Natural killer cell (primary cell): ENCODE measurements at regions not wholly inside any gene's neighbourhood (a gene's known extent, or its start where the extent isn't known, plus 50 kb on each side); places are given as distances from the start of the nearest gene placed in this dataset.

ENCODE experiments used
- ATAC-seq, 3 donors: fragments of 150-1000 bp in 2 of 3; fragments of 200-7000 bp in 1 of 3; cut with Tn5 transposase; 1 replicate in 1 of 3; 2 replicates in 2 of 3; pipeline ENCODE4 v1.10.0; 2021; ENCODE audit warnings: mild to moderate bottlenecking in 2 of 3, moderate library complexity in 2 of 3
- DNase-seq, 2 donors: peaks; one replicate each; pipeline versions ENCODE4 v3.0.0 to v3.0.0-alpha.2; 2013 to 2021; ENCODE audit warnings: mixed read lengths in 1 of 2
- H3K27ac ChIP-seq: one replicate; pipeline ENCODE4 v1.5.1; 2013; ENCODE audit warnings: mild to moderate bottlenecking, low read length
- H3K27me3 ChIP-seq: one replicate; pipeline ENCODE4 v1.6.1; 2013; ENCODE audit warnings: low read length; ENCODE audit not compliant: control insufficient read depth, insufficient read depth
- H3K36me3 ChIP-seq: one replicate; pipeline ENCODE4 v1.6.1; 2013; ENCODE audit warnings: low read length; ENCODE audit not compliant: control insufficient read depth, insufficient read depth
- H3K4me1 ChIP-seq: one replicate; pipeline ENCODE4 v1.6.1; 2013; ENCODE audit warnings: low read length; ENCODE audit not compliant: control insufficient read depth, insufficient read depth
- H3K4me3 ChIP-seq: one replicate; pipeline ENCODE4 v1.5.1; 2013; ENCODE audit warnings: low read length
- H3K9me3 ChIP-seq: one replicate; pipeline ENCODE4 v1.6.1; 2013; ENCODE audit warnings: low read length; ENCODE audit not compliant: control insufficient read depth, insufficient read depth
- H3K27ac Mint-ChIP-seq, 2 donors: one replicate each; pipeline ENCODE4 v1.8.0; 2022; ENCODE audit warnings: mild to moderate bottlenecking in 2 of 2, mixed read lengths in 2 of 2, moderate library complexity in 1 of 2
- H3K27me3 Mint-ChIP-seq, 2 donors: one replicate each; pipeline ENCODE4 v1.8.0; 2022; ENCODE audit warnings: low read depth in 2 of 2, mixed read lengths in 2 of 2
- H3K36me3 Mint-ChIP-seq: one replicate; pipeline ENCODE4 v1.8.0; 2022; ENCODE audit warnings: mixed read lengths
- H3K4me1 Mint-ChIP-seq, 2 donors: one replicate each; pipeline ENCODE4 v1.8.0; 2022; ENCODE audit warnings: mixed read lengths in 2 of 2
- H3K4me3 Mint-ChIP-seq: one replicate; pipeline ENCODE4 v1.8.0; 2022; ENCODE audit warnings: mild to moderate bottlenecking, moderate library complexity, mixed read lengths
- H3K9me3 Mint-ChIP-seq, 2 donors: one replicate each; pipeline ENCODE4 v1.8.0; 2022; ENCODE audit warnings: mixed read lengths in 2 of 2
- CTCF ChIP-seq: fragments of 200-600 bp; IDR thresholded peaks from one replicate; pipeline ENCODE4 v1.8.0; 2022; ENCODE audit warnings: antibody characterized with exemption
- WGBS: methylation state at CpG from one replicate; pipeline ENCODE4 v1.1.7; 2013; ENCODE audit warnings: missing lambda C conversion rate; ENCODE audit not compliant: insufficient coverage; 5-methylcytosine and 5-hydroxymethylcytosine counted together
- intact Hi-C: fragments of 100-400 bp; cut with micrococcal nuclease; formaldehyde crosslinking; loops from one replicate; pipeline ENCODE4 v1.14.2; 2022

- Histone ChIP-seq H3K27me3 (no peaks in the 10 kb centered on the region), H3K27ac (no peak overlapping the region), H3K9me3 (no peaks in the 10 kb centered on the region), H3K36me3 (no peaks in the 10 kb centered on the region), H3K4me3 (no peak overlapping the region), H3K4me1 (no peaks in the 10 kb centered on the region)
- Mint-ChIP-seq H3K4me1 (no peaks in the 10 kb centered on the region), H3K4me3 (no peak overlapping the region), H3K36me3 (no peaks in the 10 kb centered on the region), H3K27ac (no peak overlapping the region), H3K27me3 (peaks cover 0 to 2% of the 10 kb centered on the region in 2 donors), H3K9me3 (no peaks in the 10 kb centered on the region)
- intact Hi-C loops: no loop called here
- TF ChIP-seq CTCF: no peak
- DNase-seq (no peak), ATAC-seq (no peak)
- WGBS: 87% methylated on average over 9 of the region's 9 CpGs
These were observed 82.6 kb upstream of the ZNF618 start for GRCh38 chr9:113793558-113793957.

- no peaks in the 10 kb centered on the region for H3K4me1 Mint-ChIP-seq
- no peaks in the 10 kb centered on the region for H3K36me3 Mint-ChIP-seq
- peaks cover 0 to 2% of the 10 kb centered on the region in 2 donors for H3K27me3 Mint-ChIP-seq
- Histone ChIP-seq H3K4me3 (no peak overlapping the region), H3K27me3 (no peaks in the 10 kb centered on the region), H3K4me1 (no peaks in the 10 kb centered on the region), H3K27ac (no peak overlapping the region), H3K9me3 (no peaks in the 10 kb centered on the region), H3K36me3 (no peaks in the 10 kb centered on the region)
- no peak overlapping the region for H3K27ac Mint-ChIP-seq
- intact Hi-C loops: no loop called here
- no peak overlapping the region for H3K4me3 Mint-ChIP-seq
- ATAC-seq (no peak), DNase-seq (no peak)
- TF ChIP-seq CTCF: no peak
- 86% methylated on average over 5 of the region's 6 CpGs for WGBS
- H3K9me3 Mint-ChIP-seq: no peaks in the 10 kb centered on the region
These were observed 81.4 kb upstream of the ZNF618 start for GRCh38 chr9:113794721-113795120.

- ATAC-seq: no peak
- no peak for DNase-seq
- WGBS: no CpG with 5 or more reads among the region's 2 CpGs
- H3K27ac ChIP-seq: no peak overlapping the region
- H3K9me3 ChIP-seq: no peaks in the 10 kb centered on the region
- H3K27ac Mint-ChIP-seq: no peak overlapping the region
- H3K4me3 ChIP-seq: no peak overlapping the region
- no peaks in the 10 kb centered on the region for H3K4me1 ChIP-seq
- no peak for TF ChIP-seq CTCF
- H3K36me3 ChIP-seq: no peaks in the 10 kb centered on the region
- H3K4me1 Mint-ChIP-seq: no peaks in the 10 kb centered on the region
- no peaks in the 10 kb centered on the region for H3K9me3 Mint-ChIP-seq
- H3K4me3 Mint-ChIP-seq: no peak overlapping the region
- no peaks in the 10 kb centered on the region for H3K36me3 Mint-ChIP-seq
- peaks cover 0 to 2% of the 10 kb centered on the region in 2 donors for H3K27me3 Mint-ChIP-seq
- intact Hi-C loops: no loop called here
- H3K27me3 ChIP-seq: no peaks in the 10 kb centered on the region
These were observed 80.2 kb upstream of the ZNF618 start for GRCh38 chr9:113795811-113796392.
